ENCODE measurements at regions not wholly inside any gene's neighbourhood (a gene's known extent, or its start where the extent isn't known, plus 50 kb on each side); places are given as distances from the start of the nearest gene placed in this dataset.

GRCh38 chr9:79301551-79302391 is 270.0 kb upstream of the TLE4 start:
- no peak for DNase-seq (ENCODE audit: low read depth, low spot score)

- DNase-seq (ENCODE audit: low read depth, low spot score), result no peak
These were observed 269.2 kb upstream of the TLE4 start for GRCh38 chr9:79302569-79302968.

- no peak for DNase-seq (ENCODE audit: low read depth, low spot score)
These were observed 263.8 kb upstream of the TLE4 start for GRCh38 chr9:79308012-79308411.

GRCh38 chr9:79312686-79313421 is 258.9 kb upstream of the TLE4 start:
- no peak for DNase-seq (ENCODE audit: low read depth, low spot score)

GRCh38 chr9:79325501-79325900 is 246.3 kb upstream of the TLE4 start:
- DNase-seq (ENCODE audit: low read depth, low spot score), result no peak

GRCh38 chr9:79329861-79330260 is 241.9 kb upstream of the TLE4 start:
- no peak for DNase-seq (ENCODE audit: low read depth, low spot score)

GRCh38 chr9:79334001-79334400 is 237.8 kb upstream of the TLE4 start:
- no peak for DNase-seq (ENCODE audit: low read depth, low spot score)

- no peak for DNase-seq (ENCODE audit: low read depth, low spot score)
These were observed 237.1 kb upstream of the TLE4 start for GRCh38 chr9:79334711-79335110.

- no peak for DNase-seq (ENCODE audit: low read depth, low spot score)
These were observed 235.8 kb upstream of the TLE4 start for GRCh38 chr9:79335987-79336386.

- no peak for DNase-seq (ENCODE audit: low read depth, low spot score)
These were observed 230.2 kb upstream of the TLE4 start for GRCh38 chr9:79341561-79341960.

- DNase-seq (ENCODE audit: low read depth, low spot score), result no peak
These were observed 225.3 kb upstream of the TLE4 start for GRCh38 chr9:79346350-79347020.

- no peak for DNase-seq (ENCODE audit: low read depth, low spot score)
These were observed 219.4 kb upstream of the TLE4 start for GRCh38 chr9:79352322-79352721.

- no peak for DNase-seq (ENCODE audit: low read depth, low spot score)
These were observed 217.8 kb upstream of the TLE4 start for GRCh38 chr9:79353856-79354520.

GRCh38 chr9:79357194-79357593 is 214.6 kb upstream of the TLE4 start:
- no peak for DNase-seq (ENCODE audit: low read depth, low spot score)

GRCh38 chr9:79357616-79358015 is 214.1 kb upstream of the TLE4 start:
- DNase-seq (ENCODE audit: low read depth, low spot score), result no peak

GRCh38 chr9:79360387-79361347 is 211.1 kb upstream of the TLE4 start:
- no peak for DNase-seq (ENCODE audit: low read depth, low spot score)

GRCh38 chr9:79362100-79363081 is 209.4 kb upstream of the TLE4 start:
- DNase-seq (ENCODE audit: low read depth, low spot score), result no peak

GRCh38 chr9:79369676-79370075 is 202.1 kb upstream of the TLE4 start:
- no peak for DNase-seq (ENCODE audit: low read depth, low spot score)

GRCh38 chr9:79371301-79371700 is 200.5 kb upstream of the TLE4 start:
- no peak for DNase-seq (ENCODE audit: low read depth, low spot score)

All from activated naive CD8-positive, alpha-beta T cell treated with anti-CD3 and anti-CD28 coated beads, Interleukin-2, amount 50 U/mL, for 16 hours (primary cell).